CD4-positive, alpha-beta memory T cell (primary cell): ENCODE measurements at regions not wholly inside any gene's neighbourhood (a gene's known extent, or its start where the extent isn't known, plus 50 kb on each side); places are given as distances from the start of the nearest gene placed in this dataset.

Experiments used
- CTCF ChIA-PET: fragments of 350-600 bp; sonication (Branson Sonifier 250); formaldehyde crosslinking; loops from one replicate; lab custom pipeline; 2021; ENCODE audit warnings: inconsistent platforms; ENCODE audit not compliant: partially characterized antibody; lab: Charles Lee
- POLR2A ChIA-PET: fragments of 350-600 bp; sonication (Branson Sonifier 250); formaldehyde crosslinking; loops from one replicate; lab custom pipeline; 2021; ENCODE audit not compliant: partially characterized antibody; lab: Charles Lee
- DNase-seq, 5 donors: peaks; one replicate each; pipeline versions ENCODE4 v3.0.0 to v3.0.0-alpha.2; 2020 to 2022; ENCODE audit warnings: mixed read lengths in 1 of 5
- H3K27ac ChIP-seq: one replicate; pipeline ENCODE4 v1.7.0; 2013; ENCODE audit warnings: low read depth, low read length
- H3K27me3 ChIP-seq: 2 replicates; pipeline ENCODE4 v1.7.0; 2013; ENCODE audit warnings: mild to moderate bottlenecking, low read length, moderate library complexity; ENCODE audit not compliant: insufficient read depth
- H3K36me3 ChIP-seq: 2 replicates; pipeline ENCODE4 v1.7.0; 2013; ENCODE audit warnings: mild to moderate bottlenecking, low read length, moderate library complexity; ENCODE audit not compliant: insufficient read depth
- H3K4me1 ChIP-seq: 2 replicates; pipeline ENCODE4 v1.7.0; 2013; ENCODE audit warnings: mild to moderate bottlenecking, low read length, moderate library complexity; ENCODE audit not compliant: insufficient read depth
- H3K4me3 ChIP-seq, 2 donors: one replicate each; pipeline ENCODE4 v1.7.0; 2013; ENCODE audit warnings: low read length in 2 of 2, mild to moderate bottlenecking in 1 of 2
- H3K9me3 ChIP-seq, 2 donors: one replicate each; pipeline ENCODE4 v1.7.0; 2013; ENCODE audit warnings: low read length in 2 of 2, control low read depth in 1 of 2; ENCODE audit not compliant: control insufficient read depth in 1 of 2
- H3K27ac Mint-ChIP-seq, 7 donors: one replicate each; pipeline ENCODE4 v1.8.0; 2020 to 2021; ENCODE audit warnings: mixed read lengths in 7 of 7, mild to moderate bottlenecking in 6 of 7, inconsistent platforms in 3 of 7, moderate library complexity in 3 of 7
- H3K27me3 Mint-ChIP-seq, 2 donors: one replicate each; pipeline ENCODE4 v1.8.0; 2020 to 2021; ENCODE audit warnings: mixed read lengths in 2 of 2
- H3K36me3 Mint-ChIP-seq, 2 donors: one replicate each; pipeline ENCODE4 v1.8.0; 2020 to 2021; ENCODE audit warnings: mixed read lengths in 2 of 2, inconsistent platforms in 1 of 2, mild to moderate bottlenecking in 1 of 2
- H3K4me1 Mint-ChIP-seq, 4 donors: one replicate each; pipeline ENCODE4 v1.8.0; 2020 to 2021; ENCODE audit warnings: mixed read lengths in 4 of 4, mild to moderate bottlenecking in 1 of 4
- H3K4me3 Mint-ChIP-seq, 8 donors: one replicate each; pipeline ENCODE4 v1.8.0; 2020 to 2021; ENCODE audit warnings: mixed read lengths in 8 of 8, mild to moderate bottlenecking in 7 of 8, moderate library complexity in 6 of 8, inconsistent platforms in 3 of 8
- H3K9me3 Mint-ChIP-seq, 8 donors: one replicate each; pipeline ENCODE4 v1.8.0; 2020 to 2021; ENCODE audit warnings: mixed read lengths in 8 of 8, mild to moderate bottlenecking in 5 of 8, inconsistent platforms in 3 of 8, moderate library complexity in 1 of 8
- intact Hi-C: fragments of 100-400 bp; cut with micrococcal nuclease; formaldehyde crosslinking; loops from one replicate; pipeline ENCODE4 v1.15.1; 2023

- no peaks in the 10 kb centered on the region for H3K36me3 ChIP-seq
- Mint-ChIP-seq H3K9me3 (peaks cover 0 to 9% (median 3%) of the 10 kb centered on the region in 8 donors), H3K27me3 (no peaks in the 10 kb centered on the region), H3K27ac (no peak overlapping the region), H3K36me3 (no peaks in the 10 kb centered on the region), H3K4me1 (no peaks in the 10 kb centered on the region), H3K4me3 (no peak overlapping the region)
- no peak for DNase-seq
- H3K27me3 ChIP-seq: no peaks in the 10 kb centered on the region
- intact Hi-C loops: no loop called here
- no peaks in the 10 kb centered on the region for H3K9me3 ChIP-seq
- H3K4me1 ChIP-seq: no peaks in the 10 kb centered on the region
- CTCF ChIA-PET: no interaction called here
- POLR2A ChIA-PET: no interaction called here
- no peak overlapping the region for H3K4me3 ChIP-seq
- no peak overlapping the region for H3K27ac ChIP-seq
Observed at GRCh38 chr4:180207921-180208320, 2035.3 kb upstream of the TENM3 start.

GRCh38 chr4:180217070-180217469 is 2026.1 kb upstream of the TENM3 start:
- Mint-ChIP-seq H3K9me3 (peaks cover 0 to 27% (median 10%) of the 10 kb centered on the region in 8 donors), H3K27me3 (no peaks in the 10 kb centered on the region), H3K4me1 (no peaks in the 10 kb centered on the region), H3K4me3 (no peak overlapping the region), H3K36me3 (no peaks in the 10 kb centered on the region), H3K27ac (no peak overlapping the region)
- CTCF ChIA-PET: no interaction called here
- Histone ChIP-seq H3K4me1 (no peaks in the 10 kb centered on the region), H3K9me3 (no peaks in the 10 kb centered on the region), H3K36me3 (no peaks in the 10 kb centered on the region), H3K27ac (no peak overlapping the region), H3K27me3 (no peaks in the 10 kb centered on the region), H3K4me3 (no peak overlapping the region)
- POLR2A ChIA-PET: no interaction called here
- no peak for DNase-seq
- intact Hi-C loops: no loop called here

GRCh38 chr4:180219080-180219479 is 2024.1 kb upstream of the TENM3 start:
- DNase-seq: no peak
- Histone ChIP-seq H3K36me3 (no peaks in the 10 kb centered on the region), H3K27me3 (no peaks in the 10 kb centered on the region), H3K27ac (no peak overlapping the region), H3K9me3 (no peaks in the 10 kb centered on the region), H3K4me1 (no peaks in the 10 kb centered on the region), H3K4me3 (no peak overlapping the region)
- no peaks in the 10 kb centered on the region for H3K27me3 Mint-ChIP-seq
- no peaks in the 10 kb centered on the region for H3K4me1 Mint-ChIP-seq
- H3K9me3 Mint-ChIP-seq: peaks cover 3 to 35% (median 12%) of the 10 kb centered on the region in 8 donors
- POLR2A ChIA-PET: no interaction called here
- intact Hi-C loops: no loop called here
- H3K27ac Mint-ChIP-seq: no peak overlapping the region
- H3K4me3 Mint-ChIP-seq: no peak overlapping the region
- H3K36me3 Mint-ChIP-seq: no peaks in the 10 kb centered on the region
- CTCF ChIA-PET: no interaction called here

- intact Hi-C loops: no loop called here
- H3K4me3 ChIP-seq: no peak overlapping the region
- H3K27me3 Mint-ChIP-seq: no peaks in the 10 kb centered on the region
- no peak overlapping the region for H3K27ac Mint-ChIP-seq
- no peak for DNase-seq
- H3K4me1 Mint-ChIP-seq: no peaks in the 10 kb centered on the region
- CTCF ChIA-PET: no interaction called here
- no peak overlapping the region for H3K4me3 Mint-ChIP-seq
- no peaks in the 10 kb centered on the region for H3K9me3 ChIP-seq
- H3K27ac ChIP-seq: no peak overlapping the region
- POLR2A ChIA-PET: no interaction called here
- H3K9me3 Mint-ChIP-seq: peaks cover 5 to 28% (median 14%) of the 10 kb centered on the region in 8 donors
- no peaks in the 10 kb centered on the region for H3K36me3 Mint-ChIP-seq
- no peaks in the 10 kb centered on the region for H3K36me3 ChIP-seq
- H3K27me3 ChIP-seq: no peaks in the 10 kb centered on the region
- no peaks in the 10 kb centered on the region for H3K4me1 ChIP-seq
Observed at GRCh38 chr4:180225977-180226376, 2017.2 kb upstream of the TENM3 start.

- ChIA-PET CTCF (no interaction called here), POLR2A (no interaction called here)
- Mint-ChIP-seq H3K4me1 (no peaks in the 10 kb centered on the region), H3K9me3 (peaks cover 0 to 9% (median 3%) of the 10 kb centered on the region in 8 donors), H3K27ac (no peak overlapping the region), H3K27me3 (no peaks in the 10 kb centered on the region), H3K36me3 (no peaks in the 10 kb centered on the region), H3K4me3 (no peak overlapping the region)
- Histone ChIP-seq H3K4me3 (no peak overlapping the region), H3K4me1 (no peaks in the 10 kb centered on the region), H3K9me3 (peaks cover 0 to 3% of the 10 kb centered on the region in 2 donors), H3K27ac (no peak overlapping the region), H3K36me3 (no peaks in the 10 kb centered on the region), H3K27me3 (no peaks in the 10 kb centered on the region)
- no peak for DNase-seq
- intact Hi-C loops: no loop called here
Observed at GRCh38 chr4:180234730-180235129, 2008.5 kb upstream of the TENM3 start.

- Histone ChIP-seq H3K27me3 (no peaks in the 10 kb centered on the region), H3K9me3 (peaks cover 0 to 3% of the 10 kb centered on the region in 2 donors), H3K36me3 (no peaks in the 10 kb centered on the region), H3K27ac (no peak overlapping the region), H3K4me1 (no peaks in the 10 kb centered on the region), H3K4me3 (no peak overlapping the region)
- intact Hi-C loops: no loop called here
- Mint-ChIP-seq H3K27ac (no peak overlapping the region), H3K9me3 (peaks cover 0 to 17% (median 5%) of the 10 kb centered on the region in 8 donors), H3K4me3 (no peak overlapping the region), H3K36me3 (no peaks in the 10 kb centered on the region), H3K27me3 (no peaks in the 10 kb centered on the region), H3K4me1 (no peaks in the 10 kb centered on the region)
- DNase-seq: no peak
- POLR2A ChIA-PET: no interaction called here
- CTCF ChIA-PET: no interaction called here
Observed at GRCh38 chr4:180240670-180241069, 2002.5 kb upstream of the TENM3 start.

GRCh38 chr4:180253419-180253818 is 1989.8 kb upstream of the TENM3 start:
- CTCF ChIA-PET: no interaction called here
- Mint-ChIP-seq H3K27me3 (no peaks in the 10 kb centered on the region), H3K27ac (no peak overlapping the region), H3K4me3 (no peak overlapping the region), H3K9me3 (peaks cover 0 to 4% (median under 1%) of the 10 kb centered on the region in 8 donors), H3K36me3 (no peaks in the 10 kb centered on the region), H3K4me1 (no peaks in the 10 kb centered on the region)
- H3K9me3 ChIP-seq: no peaks in the 10 kb centered on the region
- no peak overlapping the region for H3K4me3 ChIP-seq
- H3K4me1 ChIP-seq: no peaks in the 10 kb centered on the region
- POLR2A ChIA-PET: no interaction called here
- no peak overlapping the region for H3K27ac ChIP-seq
- no peaks in the 10 kb centered on the region for H3K36me3 ChIP-seq
- intact Hi-C loops: no loop called here
- no peaks in the 10 kb centered on the region for H3K27me3 ChIP-seq
- DNase-seq: no peak

- intact Hi-C loops: no loop called here
- Mint-ChIP-seq H3K27me3 (no peaks in the 10 kb centered on the region), H3K36me3 (no peaks in the 10 kb centered on the region), H3K4me3 (no peak overlapping the region), H3K9me3 (peaks cover 0 to 15% (median 4%) of the 10 kb centered on the region in 8 donors), H3K4me1 (no peaks in the 10 kb centered on the region), H3K27ac (no peak overlapping the region)
- no peak overlapping the region for H3K4me3 ChIP-seq
- no peak for DNase-seq
- no peaks in the 10 kb centered on the region for H3K4me1 ChIP-seq
- H3K27ac ChIP-seq: no peak overlapping the region
- H3K36me3 ChIP-seq: no peaks in the 10 kb centered on the region
- CTCF ChIA-PET: no interaction called here
- POLR2A ChIA-PET: no interaction called here
- H3K9me3 ChIP-seq: no peaks in the 10 kb centered on the region
- no peaks in the 10 kb centered on the region for H3K27me3 ChIP-seq
Observed at GRCh38 chr4:180261346-180261745, 1981.9 kb upstream of the TENM3 start.
